K562 (cell line): ENCODE measurements at regions not wholly inside any gene's neighbourhood (a gene's known extent, or its start where the extent isn't known, plus 50 kb on each side); places are given as distances from the start of the nearest gene placed in this dataset.

Experiments used
- ATAC-seq: fragments of 200-7000 bp; cut with Tn5 transposase; 3 replicates; pipeline ENCODE4 v1.9.1; 2020; ENCODE audit warnings: moderate library complexity
- BruUV-seq: library from RNA; stranded (reverse); fragments of 400-500 nt; replicated peaks from 2 replicates; lab custom pipeline; 2021; lab: Mats Ljungman, UMichigan
- CTCF ChIA-PET: fragments of 300-600 bp; formaldehyde crosslinking; extraction: SDS; loops from one replicate; lab custom pipeline; 2021; ENCODE audit warnings: low intra/inter-chr PET ratio; lab: Yijun Ruan, JAX
- POLR2A ChIA-PET: fragments of 300-600, 350-650 bp; sonication (Branson Sonifier 250); formaldehyde crosslinking; extraction: SDS; loops from one replicate; lab custom pipeline; 2021; ENCODE audit warnings: antibody characterized with exemption, inconsistent platforms; lab: Yijun Ruan, JAX
- DNase-seq, 4 experiments: peaks; one replicate each; pipeline versions ENCODE4 v3.0.0 to v3.0.0-alpha.2; 2011 to 2018; ENCODE audit warnings: low spot score in 3 of 4, mixed read lengths in 3 of 4; ENCODE audit errors: extremely low read depth in 1 of 4
- FAIRE-seq: peaks from 2 replicates; lab custom pipeline; 2011; peaks lifted over from hg19 to GRCh38; lab: Jason Lieb, UNC
- H2AFZ ChIP-seq: 2 replicates; pipeline ENCODE4 v1.6.0; 2011; ENCODE audit warnings: low read depth, low read length, control low read depth, inconsistent platforms
- H3K27ac ChIP-seq: fragments of 200-600 bp; 3 replicates; pipeline ENCODE4 v1.8.0; 2011; ENCODE audit warnings: low read depth, mild to moderate bottlenecking, control low read depth, inconsistent platforms, low read length, moderate library complexity, mixed read lengths; ENCODE audit errors: extremely low read depth
- H3K27me3 ChIP-seq, 2 experiments: fragments of 300-600 bp in 1 of 2; 2 replicates in 1 of 2; 3 replicates in 1 of 2; pipeline versions ENCODE4 v1.6.0 to v1.8.0; 2011; ENCODE audit warnings: inconsistent platforms in 2 of 2, low read length in 2 of 2, mild to moderate bottlenecking in 1 of 2, mixed read lengths in 1 of 2, moderate library complexity in 1 of 2; ENCODE audit not compliant: control insufficient read depth in 2 of 2, insufficient read depth in 2 of 2
- H3K36me3 ChIP-seq: fragments of 300-600 bp; 3 replicates; pipeline ENCODE4 v1.8.0; 2011; ENCODE audit warnings: mild to moderate bottlenecking, low read length, inconsistent platforms; ENCODE audit not compliant: control insufficient read depth, insufficient read depth
- H3K4me1 ChIP-seq, 2 experiments: fragments of 200-600 bp in 1 of 2; replicated peaks in 1 of 2; 2 replicates in 1 of 2; 3 replicates in 1 of 2; pipeline versions ENCODE4 v1.5.1 to v1.8.0; 2011; ENCODE audit warnings: inconsistent platforms in 2 of 2, low read length in 2 of 2, mild to moderate bottlenecking in 1 of 2, mixed read lengths in 1 of 2, moderate library complexity in 1 of 2; ENCODE audit not compliant: control insufficient read depth in 2 of 2, insufficient read depth in 2 of 2
- H3K4me2 ChIP-seq: 2 replicates; pipeline ENCODE4 v1.6.1; 2011; ENCODE audit warnings: low read length, control low read depth, inconsistent platforms, mixed read lengths; ENCODE audit not compliant: insufficient read depth
- H3K4me3 ChIP-seq: fragments of 200-600 bp; sonication (generic), shearing (Covaris generic); 2 replicates; pipeline ENCODE4 v1.5.1; 2016; ENCODE audit warnings: control low read depth, inconsistent platforms
- H3K79me2 ChIP-seq: fragments of 200-600 bp; 3 replicates; pipeline ENCODE4 v1.8.0; 2011; ENCODE audit warnings: low read length, inconsistent platforms; ENCODE audit not compliant: control insufficient read depth, insufficient read depth
- H3K9ac ChIP-seq, 2 experiments: 2 replicates each; pipeline versions ENCODE4 v1.6.0 to v1.6.1; 2011; ENCODE audit warnings: low read depth in 2 of 2, low read length in 2 of 2, control low read depth in 1 of 2, inconsistent platforms in 1 of 2, mild to moderate bottlenecking in 1 of 2, mixed read lengths in 1 of 2; ENCODE audit not compliant: insufficient read depth in 1 of 2
- H3K9me1 ChIP-seq: one replicate; pipeline ENCODE4 v1.6.0; 2011; ENCODE audit warnings: inconsistent platforms, mild to moderate bottlenecking, low read length, moderate library complexity; ENCODE audit not compliant: control insufficient read depth, insufficient read depth
- H3K9me3 ChIP-seq: replicated peaks from 2 replicates; pipeline ENCODE4 v1.5.1; 2011; ENCODE audit warnings: low read depth, low read length, inconsistent platforms; ENCODE audit not compliant: control insufficient read depth, insufficient read depth
- H4K20me1 ChIP-seq: replicated peaks from 2 replicates; pipeline ENCODE4 v1.6.1; 2011; ENCODE audit warnings: low read length, inconsistent platforms, mixed read lengths; ENCODE audit not compliant: control insufficient read depth, insufficient read depth
- BHLHE40 ChIP-seq: IDR thresholded peaks from 2 replicates; pipeline ENCODE4 v1.6.1; 2011; ENCODE audit warnings: low read length, improper control_type of control experiment
- CBX8 ChIP-seq: fragments of 200-600 bp; sonication (generic); IDR thresholded peaks from 2 replicates; pipeline ENCODE4 v1.6.1; 2012; ENCODE audit warnings: borderline replicate concordance, mixed run types, low read depth, mild to moderate bottlenecking, moderate library complexity, mixed read lengths, low read length, control low read depth, inconsistent platforms; ENCODE audit not compliant: poor library complexity, severe bottlenecking; ENCODE audit errors: extremely low read depth
- CC2D1A ChIP-seq: fragments of 450-650 bp; IDR thresholded peaks from 2 replicates; pipeline ENCODE4 v1.6.1; 2017; ENCODE audit warnings: mild to moderate bottlenecking
- CHD1 ChIP-seq: fragments of 200-600 bp; sonication (generic); IDR thresholded peaks from one replicate; pipeline ENCODE4 v1.6.1; 2012; ENCODE audit warnings: mild to moderate bottlenecking, moderate library complexity, low read length, inconsistent platforms
- DEAF1 ChIP-seq: fragments of 450-650 bp; formaldehyde crosslinking; IDR thresholded peaks from 2 replicates; pipeline ENCODE4 v1.4.0; 2020; ENCODE audit warnings: mild to moderate bottlenecking, moderate library complexity
- FOXK1 ChIP-seq: sonication (generic); formaldehyde crosslinking; IDR thresholded peaks from 2 replicates; pipeline ENCODE4 v1.8.0; 2022; ENCODE audit warnings: missing genetic modification reagents, mild to moderate bottlenecking, borderline replicate concordance
- HDAC2 ChIP-seq: fragments of 450-650 bp; IDR thresholded peaks from 2 replicates; pipeline ENCODE4 v1.6.1; 2016; ENCODE audit warnings: mild to moderate bottlenecking
- KLF13 ChIP-seq: fragments of 450-650 bp; IDR thresholded peaks from 2 replicates; pipeline ENCODE4 v1.6.1; 2016; ENCODE audit warnings: missing genetic modification characterization, low read depth, mild to moderate bottlenecking, missing compliant biosample characterization, moderate library complexity, borderline replicate concordance
- NCOR1 ChIP-seq: fragments of 450-650 bp; IDR thresholded peaks from 2 replicates; pipeline ENCODE4 v1.6.1; 2016; ENCODE audit warnings: mild to moderate bottlenecking, moderate library complexity
- NFYB ChIP-seq: IDR thresholded peaks from 2 replicates; pipeline ENCODE4 v1.6.1; 2011; ENCODE audit warnings: mild to moderate bottlenecking, moderate library complexity; ENCODE audit not compliant: insufficient read length; ENCODE audit errors: extremely low read depth
- NR2F6 ChIP-seq: fragments of 450-650 bp; formaldehyde crosslinking; IDR thresholded peaks from 2 replicates; pipeline ENCODE4 v1.4.0; 2020; ENCODE audit warnings: mild to moderate bottlenecking
- PHF21A ChIP-seq: fragments of 450-650 bp; IDR thresholded peaks from 2 replicates; pipeline ENCODE4 v1.6.1; 2017; ENCODE audit warnings: low read depth, borderline replicate concordance
- PPARD ChIP-seq: fragments of 250-450 bp; sonication (Bioruptor Pico); IDR thresholded peaks from 2 replicates; pipeline ENCODE4 v1.8.0; 2022; ENCODE audit warnings: inconsistent platforms, mild to moderate bottlenecking, moderate library complexity
- ZFX ChIP-seq: sonication (generic); formaldehyde crosslinking; IDR thresholded peaks from 2 replicates; pipeline ENCODE4 v1.8.0; 2022; ENCODE audit warnings: mild to moderate bottlenecking, missing genetic modification reagents, moderate library complexity
- ZNF146 ChIP-seq: IDR thresholded peaks from one replicate; pipeline ENCODE4 v1.6.1; 2018; ENCODE audit warnings: missing compliant biosample characterization; ENCODE audit not compliant: unreplicated experiment
- ZNF165 ChIP-seq: fragments of 250-450 bp; sonication (Bioruptor Pico); IDR thresholded peaks from 2 replicates; pipeline ENCODE4 v1.4.0; 2020; ENCODE audit warnings: borderline replicate concordance
- WGBS: fragments of 100-300 bp; shearing (Covaris generic); methylation state at CpG from one replicate; pipeline ENCODE4 v1.1.6; 2016; ENCODE audit warnings: low coverage, mixed read lengths; ENCODE audit not compliant: insufficient coverage; ENCODE audit errors: missing lambda C conversion rate; 5-methylcytosine and 5-hydroxymethylcytosine counted together
- in situ Hi-C: fragments of 300-500 bp; cut with MboI; formaldehyde crosslinking; loops from 4 replicates; pipeline ENCODE4 v1.15.0; 2018; ENCODE audit warnings: inconsistent platforms, mixed read lengths
- intact Hi-C: fragments of 100-400 bp; cut with micrococcal nuclease; formaldehyde crosslinking; loops from 2 replicates; pipeline ENCODE4 v1.14.2; 2022
- TF ChIP-seq, protein P1 (sequence below), 2 experiments: IDR thresholded peaks; 2 replicates each; pipeline ENCODE4 v1.6.1; 2011; ENCODE audit warnings: borderline replicate concordance in 1 of 2, control low read depth in 1 of 2, low read depth in 1 of 2, low read length in 1 of 2, mild to moderate bottlenecking in 1 of 2, mixed read lengths in 1 of 2, moderate library complexity in 1 of 2; ENCODE audit not compliant: insufficient read depth in 1 of 2, insufficient read length in 1 of 2, poor library complexity in 1 of 2, severe bottlenecking in 1 of 2; ENCODE audit errors: extremely low read depth in 1 of 2

DNA sequence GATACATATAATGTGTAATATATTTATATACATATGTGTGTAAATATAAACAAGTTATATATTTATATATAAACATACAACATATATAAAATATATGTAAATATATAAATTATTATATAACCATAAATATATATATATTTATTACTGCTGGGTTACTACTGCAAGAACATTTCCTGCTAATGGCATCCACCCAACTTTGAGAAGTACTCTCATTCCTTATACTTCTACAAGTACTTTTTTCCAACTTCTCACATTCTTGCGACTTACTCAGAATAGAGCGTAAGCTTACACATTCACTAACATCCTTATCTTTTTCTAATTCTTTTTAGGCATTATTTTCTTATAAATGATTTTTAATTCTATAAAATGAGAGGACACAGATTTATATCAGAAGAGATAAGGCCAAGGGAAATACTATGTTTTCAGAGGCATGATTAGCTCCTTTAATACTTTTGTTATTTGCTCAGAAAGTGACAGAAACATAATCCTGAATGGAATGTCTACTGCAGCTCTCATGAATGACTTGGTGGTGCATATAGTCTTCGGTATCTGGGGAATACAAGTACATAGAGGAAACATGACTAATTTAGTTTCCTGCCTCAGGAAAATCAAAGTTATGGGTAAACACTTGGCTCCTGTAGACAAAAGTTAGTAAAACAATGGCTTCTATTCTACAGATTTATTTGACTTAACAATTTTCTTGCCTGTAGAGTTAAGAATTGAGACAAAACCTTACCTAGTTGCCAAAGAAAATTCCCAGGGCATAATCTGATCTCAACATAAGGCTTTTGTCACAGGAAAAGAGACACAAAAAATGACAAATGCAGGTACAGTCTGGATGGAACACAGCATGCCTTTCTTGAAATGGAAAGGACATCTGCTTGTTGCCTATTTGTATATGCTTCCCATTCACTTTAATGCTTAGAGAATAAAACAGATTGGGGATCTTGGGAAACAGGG lies 453.9 kb downstream of the SQOR start:
- no peak overlapping the region for H3K27ac ChIP-seq
- H3K27me3 ChIP-seq, result no peaks in the 10 kb centered on the region
- no peak overlapping the region for H3K9ac ChIP-seq
- H3K4me3 ChIP-seq, result no peak overlapping the region
- in situ Hi-C loops (no loop called here), intact Hi-C loops (no loop called here)
- ATAC-seq (no peak), DNase-seq (no peak), FAIRE-seq (no peak)
- BruUV-seq, result no TSS peak
- H3K9me1 ChIP-seq, result no peaks in the 10 kb centered on the region
- no peak for TF ChIP-seq CBX8
- no peak for TF ChIP-seq HDAC2
- no peak for TF ChIP-seq ZNF165
- no peak for TF ChIP-seq NR2F6 (CRISPR knock-in tag)
- TF ChIP-seq ZFX (CRISPR knock-in tag), result no peak
- no peak for TF ChIP-seq CHD1
- TF ChIP-seq KLF13, result no peak
- no peak for TF ChIP-seq DEAF1 (CRISPR knock-in tag)
- TF ChIP-seq NFYB, result no peak
- TF ChIP-seq ZNF146, result no peak
- TF ChIP-seq PHF21A, result no peak
- TF ChIP-seq, protein P1, sequence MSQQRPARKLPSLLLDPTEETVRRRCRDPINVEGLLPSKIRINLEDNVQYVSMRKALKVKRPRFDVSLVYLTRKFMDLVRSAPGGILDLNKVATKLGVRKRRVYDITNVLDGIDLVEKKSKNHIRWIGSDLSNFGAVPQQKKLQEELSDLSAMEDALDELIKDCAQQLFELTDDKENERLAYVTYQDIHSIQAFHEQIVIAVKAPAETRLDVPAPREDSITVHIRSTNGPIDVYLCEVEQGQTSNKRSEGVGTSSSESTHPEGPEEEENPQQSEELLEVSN (IDR thresholded peaks at IDR 0.05; ENCODE audit: borderline replicate concordance in 1 of 2, extremely low read depth in 1 of 2, insufficient read depth in 1 of 2, insufficient read length in 1 of 2, low read depth in 1 of 2, low read length in 1 of 2, poor library complexity in 1 of 2, severe bottlenecking in 1 of 2), result no peak
- TF ChIP-seq NCOR1, result no peak
- TF ChIP-seq PPARD (CRISPR knock-in tag), result no peak
- TF ChIP-seq FOXK1 (CRISPR knock-in tag), result no peak
- TF ChIP-seq BHLHE40, result no peak
- no peak for TF ChIP-seq CC2D1A
- WGBS, result 0% methylated on average over 3 of the region's 3 CpGs
- H2AFZ ChIP-seq, result no peak overlapping the region
- H3K79me2 ChIP-seq, result no peaks in the 10 kb centered on the region
- H3K36me3 ChIP-seq, result no peaks in the 10 kb centered on the region
- ChIA-PET POLR2A (no interaction called here), CTCF (no interaction called here)
- no peaks in the 10 kb centered on the region for H4K20me1 ChIP-seq
- H3K4me1 ChIP-seq, result no peaks in the 10 kb centered on the region
- no peak overlapping the region for H3K4me2 ChIP-seq
- H3K9me3 ChIP-seq, result no peaks in the 10 kb centered on the region
